ENCODE measurements at regions not wholly inside any gene's neighbourhood (a gene's known extent, or its start where the extent isn't known, plus 50 kb on each side); places are given as distances from the start of the nearest gene placed in this dataset.

DNA sequence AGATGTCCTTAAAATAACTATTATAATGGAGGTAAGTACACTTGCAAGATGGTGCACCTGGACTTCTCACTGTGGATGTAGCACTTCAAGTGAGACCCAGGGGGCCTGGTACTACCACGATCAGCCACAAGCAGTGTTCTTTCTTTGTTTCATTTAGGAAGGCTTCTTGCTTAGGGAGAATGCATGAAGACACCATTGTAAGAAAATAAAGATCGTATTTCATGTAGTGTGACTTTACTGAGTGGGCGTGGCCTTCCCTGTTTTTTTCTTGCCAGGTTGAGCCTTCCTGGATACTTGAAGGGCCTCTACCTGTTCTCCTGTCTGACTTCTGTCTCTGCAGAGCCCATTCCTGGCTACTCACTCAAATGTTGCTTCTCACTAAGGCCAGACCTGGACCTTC, 615.6 kb upstream of the SOX11 start:
- Histone ChIP-seq H3K4me3 (ENCODE audit: low read depth, low read length) (no peak overlapping the region), H3K9me3 (no peaks in the 10 kb centered on the region; the same call in 1 of the 2 replicates), H3K4me1 (no peaks in the 10 kb centered on the region), H3K27me3 (replicated peaks; ENCODE audit: control insufficient read depth, insufficient read depth, low read length) (no peaks in the 10 kb centered on the region), H3K36me3 (ENCODE audit: control insufficient read depth, insufficient read depth, low read length) (no peaks in the 10 kb centered on the region)
- TF ChIP-seq, protein P1, sequence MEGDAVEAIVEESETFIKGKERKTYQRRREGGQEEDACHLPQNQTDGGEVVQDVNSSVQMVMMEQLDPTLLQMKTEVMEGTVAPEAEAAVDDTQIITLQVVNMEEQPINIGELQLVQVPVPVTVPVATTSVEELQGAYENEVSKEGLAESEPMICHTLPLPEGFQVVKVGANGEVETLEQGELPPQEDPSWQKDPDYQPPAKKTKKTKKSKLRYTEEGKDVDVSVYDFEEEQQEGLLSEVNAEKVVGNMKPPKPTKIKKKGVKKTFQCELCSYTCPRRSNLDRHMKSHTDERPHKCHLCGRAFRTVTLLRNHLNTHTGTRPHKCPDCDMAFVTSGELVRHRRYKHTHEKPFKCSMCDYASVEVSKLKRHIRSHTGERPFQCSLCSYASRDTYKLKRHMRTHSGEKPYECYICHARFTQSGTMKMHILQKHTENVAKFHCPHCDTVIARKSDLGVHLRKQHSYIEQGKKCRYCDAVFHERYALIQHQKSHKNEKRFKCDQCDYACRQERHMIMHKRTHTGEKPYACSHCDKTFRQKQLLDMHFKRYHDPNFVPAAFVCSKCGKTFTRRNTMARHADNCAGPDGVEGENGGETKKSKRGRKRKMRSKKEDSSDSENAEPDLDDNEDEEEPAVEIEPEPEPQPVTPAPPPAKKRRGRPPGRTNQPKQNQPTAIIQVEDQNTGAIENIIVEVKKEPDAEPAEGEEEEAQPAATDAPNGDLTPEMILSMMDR (IDR thresholded peaks at IDR 0.05; ENCODE audit: insufficient read depth in 1 of 2, low read depth in 1 of 2, low read length in 1 of 2, severe bottlenecking in 1 of 2, unreplicated experiment in 1 of 2) = no peak
- Mint-ChIP-seq H3K27ac (ENCODE audit: unreplicated experiment) (no peak overlapping the region), H3K4me1 (ENCODE audit: low read depth, unreplicated experiment) (no peaks in the 10 kb centered on the region), H3K9me3 (ENCODE audit: unreplicated experiment) (peaks cover 11% of the 10 kb centered on the region), H3K4me3 (ENCODE audit: unreplicated experiment) (no peak overlapping the region), H3K36me3 (ENCODE audit: insufficient read depth, unreplicated experiment) (no peaks in the 10 kb centered on the region), H3K27me3 (ENCODE audit: insufficient read depth, unreplicated experiment) (no peaks in the 10 kb centered on the region)
- BruUV-seq (replicated peaks) = no TSS peak
- CTCF ChIA-PET = no interaction called here
- DNase-seq = no peak
- POLR2A ChIA-PET = no interaction called here
- intact Hi-C loops (cut with micrococcal nuclease; ENCODE audit: unreplicated experiment) = no loop called here

- POLR2A ChIA-PET = no interaction called here
- BruUV-seq (replicated peaks) = no TSS peak
Measured at GRCh38 chr2:5077479-5078089, 614.6 kb upstream of the SOX11 start.

DNA sequence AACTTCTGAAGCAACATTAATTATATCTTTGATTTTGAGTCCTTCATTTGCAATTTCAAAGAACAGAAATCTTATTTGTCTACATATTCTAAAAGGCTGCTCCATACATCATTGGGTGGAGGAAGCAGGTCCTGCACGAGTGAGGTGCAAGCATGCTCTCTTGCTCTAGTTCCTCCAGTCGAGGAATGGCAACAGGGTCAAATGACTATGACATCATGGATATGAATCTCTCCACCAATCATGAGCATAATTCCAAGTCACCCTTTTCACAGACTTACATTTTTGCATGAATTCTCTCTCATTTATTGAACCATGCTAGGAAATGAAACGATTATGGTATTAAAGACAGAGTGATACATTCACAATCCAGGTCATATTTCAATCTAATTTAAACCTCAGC, 608.8 kb upstream of the SOX11 start:
- Histone ChIP-seq H3K4me3 (ENCODE audit: low read depth, low read length) (no peak overlapping the region), H3K9me3 (no peaks in the 10 kb centered on the region; the same call in 1 of the 2 replicates), H3K4me1 (no peaks in the 10 kb centered on the region), H3K36me3 (ENCODE audit: control insufficient read depth, insufficient read depth, low read length) (no peaks in the 10 kb centered on the region), H3K27me3 (replicated peaks; ENCODE audit: control insufficient read depth, insufficient read depth, low read length) (no peaks in the 10 kb centered on the region)
- no peak overlapping the region for H3K4me3 Mint-ChIP-seq (ENCODE audit: unreplicated experiment)
- no peak for DNase-seq
- H3K36me3 Mint-ChIP-seq (ENCODE audit: insufficient read depth, unreplicated experiment) = no peaks in the 10 kb centered on the region
- peaks cover 18% of the 10 kb centered on the region for H3K9me3 Mint-ChIP-seq (ENCODE audit: unreplicated experiment)
- CTCF ChIA-PET = no interaction called here
- POLR2A ChIA-PET = no interaction called here
- BruUV-seq (replicated peaks) = no TSS peak
- no peak overlapping the region for H3K27ac Mint-ChIP-seq (ENCODE audit: unreplicated experiment)
- intact Hi-C loops (cut with micrococcal nuclease; ENCODE audit: unreplicated experiment) = no loop called here
- no peaks in the 10 kb centered on the region for H3K27me3 Mint-ChIP-seq (ENCODE audit: insufficient read depth, unreplicated experiment)
- TF ChIP-seq, protein P1 (IDR thresholded peaks at IDR 0.05; ENCODE audit: insufficient read depth in 1 of 2, low read depth in 1 of 2, low read length in 1 of 2, severe bottlenecking in 1 of 2, unreplicated experiment in 1 of 2) = no peak
- no peaks in the 10 kb centered on the region for H3K4me1 Mint-ChIP-seq (ENCODE audit: low read depth, unreplicated experiment)

More at GRCh38 chr2:5077479-5078089, 614.6 kb upstream of the SOX11 start:
- H3K36me3 ChIP-seq (ENCODE audit: control insufficient read depth, insufficient read depth, low read length) = no peaks in the 10 kb centered on the region
- intact Hi-C loops (cut with micrococcal nuclease; ENCODE audit: unreplicated experiment) = no loop called here
- H3K27me3 ChIP-seq (replicated peaks; ENCODE audit: control insufficient read depth, insufficient read depth, low read length) = no peaks in the 10 kb centered on the region
- H3K4me1 ChIP-seq = no peaks in the 10 kb centered on the region
- H3K4me3 Mint-ChIP-seq (ENCODE audit: unreplicated experiment) = no peak overlapping the region
- no peak for DNase-seq
- no peak overlapping the region for H3K4me3 ChIP-seq (ENCODE audit: low read depth, low read length)
- TF ChIP-seq, protein P1 (IDR thresholded peaks at IDR 0.05; ENCODE audit: insufficient read depth in 1 of 2, low read depth in 1 of 2, low read length in 1 of 2, severe bottlenecking in 1 of 2, unreplicated experiment in 1 of 2) = no peak
- no peaks in the 10 kb centered on the region for H3K27me3 Mint-ChIP-seq (ENCODE audit: insufficient read depth, unreplicated experiment)
- no peak overlapping the region for H3K27ac Mint-ChIP-seq (ENCODE audit: unreplicated experiment)
- peaks cover 18% of the 10 kb centered on the region for H3K9me3 Mint-ChIP-seq (ENCODE audit: unreplicated experiment)
- H3K36me3 Mint-ChIP-seq (ENCODE audit: insufficient read depth, unreplicated experiment) = no peaks in the 10 kb centered on the region
- H3K4me1 Mint-ChIP-seq (ENCODE audit: low read depth, unreplicated experiment) = no peaks in the 10 kb centered on the region
- no peaks in the 10 kb centered on the region; the same call in 1 of the 2 replicates for H3K9me3 ChIP-seq
- CTCF ChIA-PET = no interaction called here

Measured in Caco-2 (cell line).